H1 (cell line): ENCODE measurements at regions not wholly inside any gene's neighbourhood (a gene's known extent, or its start where the extent isn't known, plus 50 kb on each side); places are given as distances from the start of the nearest gene placed in this dataset.

ENCODE experiments used
- HDAC6 ChIP-seq: IDR thresholded peaks from one replicate; pipeline ENCODE4 v1.7.1; 2012; ENCODE audit warnings: low read depth, mild to moderate bottlenecking, inconsistent platforms, low read length, moderate library complexity
- SIN3A ChIP-seq, 2 experiments: IDR thresholded peaks in 1 of 2; conservative IDR thresholded peaks in 1 of 2; 2 replicates each; pipeline ENCODE4 v1.6.1; 2011 to 2012; ENCODE audit warnings: low read length in 2 of 2, improper control_type of control experiment in 1 of 2, low read depth in 1 of 2, mild to moderate bottlenecking in 1 of 2
- TAF7 ChIP-seq: optimal IDR thresholded peaks from 2 replicates; pipeline ENCODE3; 2011; ENCODE audit warnings: low read depth, mild to moderate bottlenecking, inconsistent platforms, low read length, moderate library complexity, borderline replicate concordance

DNA sequence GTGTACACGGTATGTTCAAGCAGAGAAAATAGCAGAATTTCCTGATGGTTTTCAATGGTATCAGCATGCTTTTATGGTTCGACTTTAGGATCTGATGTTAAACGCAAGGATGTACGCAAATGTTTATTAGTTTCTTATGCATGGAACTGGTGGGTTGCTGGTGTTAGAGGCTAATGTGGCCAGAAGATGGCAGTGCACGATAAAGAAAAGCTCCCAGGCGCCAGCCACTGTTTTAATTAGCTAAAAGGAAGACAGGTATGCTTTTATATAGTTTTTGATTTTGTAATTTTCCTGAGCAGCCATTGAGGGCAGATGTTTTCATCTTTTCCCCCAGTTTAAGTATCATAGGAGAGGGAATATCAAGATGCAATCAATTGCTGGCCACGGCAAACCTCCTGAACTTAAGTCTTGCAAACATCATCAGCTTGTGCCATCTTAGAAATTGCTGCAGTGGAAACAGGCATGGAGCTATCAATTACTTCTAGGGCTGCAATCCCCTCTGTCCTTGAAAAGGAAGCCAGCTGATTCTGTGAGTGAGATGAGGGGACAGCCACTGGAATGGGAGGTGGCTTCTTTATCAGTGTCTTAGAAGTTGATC is 648.5 kb upstream of the RBFOX1 start (continued):
- TF ChIP-seq SIN3A (conservative IDR thresholded peaks at IDR 0.05 in 1 of 2, IDR thresholded peaks at IDR 0.05 in 1 of 2; ENCODE audit: low read depth in 1 of 2, low read length in 2 of 2) (no peak), TAF7 (no peak), HDAC6 (no peak)
- TF ChIP-seq, all 59 proteins: peak for 2
